Hematopoietic multipotent progenitor cell treated with erythropoietin and hydrocortisone succinate and interleukin-3 and kit ligand, for 15 days (in vitro differentiated cells): ENCODE measurements at regions not wholly inside any gene's neighbourhood (a gene's known extent, or its start where the extent isn't known, plus 50 kb on each side); places are given as distances from the start of the nearest gene placed in this dataset.
"Not testable (repeated sequence)": the region's sequence is repeated elsewhere in the genome, so short reads cannot be mapped to it uniquely, and the experiment has no call there.

Source experiments
- DNase-seq: peaks from one replicate; pipeline ENCODE4 v3.0.0-alpha.2; 2015; ENCODE audit warnings: low spot score

GRCh38 chr2:18077704-18078103 lies 199.2 kb downstream of the KCNS3 start:
- no peak for DNase-seq

- DNase-seq = no peak
Measured at GRCh38 chr2:18077231-18077630, 198.8 kb downstream of the KCNS3 start.

- DNase-seq = no peak
Measured at GRCh38 chr2:18074476-18074875, 196.0 kb downstream of the KCNS3 start.

GRCh38 chr2:18073601-18074000 lies 195.1 kb downstream of the KCNS3 start:
- DNase-seq = no peak

GRCh38 chr2:18067588-18068384 lies 189.3 kb downstream of the KCNS3 start:
- no peak for DNase-seq

GRCh38 chr2:18066894-18067293 lies 188.4 kb downstream of the KCNS3 start:
- no peak for DNase-seq

- no peak for DNase-seq
Measured at GRCh38 chr2:18066066-18066465, 187.6 kb downstream of the KCNS3 start.

- no peak for DNase-seq
Measured at GRCh38 chr2:18065249-18065648, 186.8 kb downstream of the KCNS3 start.

GRCh38 chr2:18063826-18064470 lies 185.5 kb downstream of the KCNS3 start:
- no peak for DNase-seq

- no peak for DNase-seq
Measured at GRCh38 chr2:18062892-18063291, 184.4 kb downstream of the KCNS3 start.

- no peak for DNase-seq
Measured at GRCh38 chr2:18061717-18062116, 183.2 kb downstream of the KCNS3 start.

GRCh38 chr2:18057657-18058056 lies 179.2 kb downstream of the KCNS3 start:
- DNase-seq = no peak

- no peak for DNase-seq
Measured at GRCh38 chr2:18055290-18055689, 176.8 kb downstream of the KCNS3 start.

GRCh38 chr2:18050001-18050400 lies 171.5 kb downstream of the KCNS3 start:
- DNase-seq = no peak

- no peak for DNase-seq
Measured at GRCh38 chr2:18049325-18049724, 170.9 kb downstream of the KCNS3 start.

GRCh38 chr2:18047896-18048657 lies 169.6 kb downstream of the KCNS3 start:
- DNase-seq = no peak

- DNase-seq = no peak
Measured at GRCh38 chr2:18047213-18047611, 168.7 kb downstream of the KCNS3 start.

- no peak for DNase-seq
Measured at GRCh38 chr2:18046558-18047212, 168.2 kb downstream of the KCNS3 start.

GRCh38 chr2:18046017-18046416 lies 167.6 kb downstream of the KCNS3 start:
- no peak for DNase-seq

- DNase-seq = no peak
Measured at GRCh38 chr2:18045230-18045629, 166.8 kb downstream of the KCNS3 start.

GRCh38 chr2:18017381-18017780 lies 138.9 kb downstream of the KCNS3 start:
- not testable (repeated sequence) for DNase-seq

GRCh38 chr2:18009891-18010290 lies 131.4 kb downstream of the KCNS3 start:
- no peak for DNase-seq
